H1 (cell line): ENCODE measurements at regions not wholly inside any gene's neighbourhood (a gene's known extent, or its start where the extent isn't known, plus 50 kb on each side); places are given as distances from the start of the nearest gene placed in this dataset.

Experiments
- EZH2 ChIP-seq: fragments of 200-600 bp; sonication (generic); IDR thresholded peaks from 2 replicates; pipeline ENCODE4 v1.7.1; 2012; ENCODE audit warnings: low read depth, mild to moderate bottlenecking, moderate library complexity, low read length, inconsistent platforms; ENCODE audit not compliant: severe bottlenecking
- JUN ChIP-seq: IDR thresholded peaks from 2 replicates; pipeline ENCODE4 v1.6.1; 2011; ENCODE audit warnings: low read depth, mild to moderate bottlenecking, improper control_type of control experiment, low read length
- KDM1A ChIP-seq: fragments of 200-600, 300-600 bp; sonication (generic); IDR thresholded peaks from 2 replicates; pipeline ENCODE4 v1.7.1; 2016; ENCODE audit warnings: mild to moderate bottlenecking, low read length, borderline replicate concordance
- PHF8 ChIP-seq: fragments of 200-600 bp; sonication (generic); conservative IDR thresholded peaks from 2 replicates; pipeline ENCODE4 v1.7.1; 2012; ENCODE audit warnings: low read depth, mild to moderate bottlenecking, inconsistent platforms, low read length, moderate library complexity
- SAP30 ChIP-seq: fragments of 300-600 bp; sonication (generic); IDR thresholded peaks from 2 replicates; pipeline ENCODE4 v1.7.1; 2012; ENCODE audit warnings: low read length, moderate library complexity, mild to moderate bottlenecking, inconsistent platforms; ENCODE audit not compliant: insufficient read depth, insufficient replicate concordance
- SRF ChIP-seq: IDR thresholded peaks from 2 replicates; pipeline ENCODE4 v1.6.1; 2011; ENCODE audit warnings: mild to moderate bottlenecking, low read depth, low read length, moderate library complexity
- TBP ChIP-seq: IDR thresholded peaks from 2 replicates; pipeline ENCODE4 v1.6.1; 2011; ENCODE audit warnings: low read depth, low read length, improper control_type of control experiment
- TEAD4 ChIP-seq: IDR thresholded peaks from 2 replicates; pipeline ENCODE4 v1.6.1; 2012; ENCODE audit warnings: low read depth, low read length, inconsistent platforms, mixed read lengths
- ZNF274 ChIP-seq: IDR thresholded peaks from 2 replicates; pipeline ENCODE4 v1.7.0; 2012; ENCODE audit warnings: low read length, borderline replicate concordance; ENCODE audit errors: extremely low read depth
- TF ChIP-seq, protein P1 (sequence below): fragments of 300-600 bp; sonication (generic); IDR thresholded peaks from 2 replicates; pipeline ENCODE4 v1.7.1; 2012; ENCODE audit warnings: low read length, moderate library complexity, mild to moderate bottlenecking, inconsistent platforms; ENCODE audit not compliant: insufficient replicate concordance
- TF ChIP-seq, protein P2 (sequence below): IDR thresholded peaks from 2 replicates; pipeline ENCODE4 v1.6.1; 2012; ENCODE audit warnings: inconsistent platforms

DNA sequence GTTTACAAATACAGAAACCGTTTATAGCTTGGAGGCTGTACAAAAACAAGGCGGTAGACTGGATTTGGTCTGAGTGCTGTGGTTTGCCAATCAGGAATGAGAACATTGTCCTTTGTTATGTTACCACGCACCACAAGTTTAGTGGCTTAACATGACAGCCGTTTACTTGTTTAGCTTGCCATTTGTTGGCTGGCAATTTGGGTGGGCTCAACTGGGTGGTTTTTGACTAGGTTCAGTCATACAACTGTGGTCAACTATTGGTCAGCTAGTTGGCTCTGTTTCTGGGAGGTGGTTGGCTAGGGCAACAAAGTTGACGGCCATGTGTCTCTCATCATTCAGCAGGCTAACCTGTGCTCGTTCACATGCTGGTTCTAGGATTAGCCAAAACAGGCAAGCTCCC, 60.1 kb upstream of the SP8 start (continued):
- TF ChIP-seq, protein P1, sequence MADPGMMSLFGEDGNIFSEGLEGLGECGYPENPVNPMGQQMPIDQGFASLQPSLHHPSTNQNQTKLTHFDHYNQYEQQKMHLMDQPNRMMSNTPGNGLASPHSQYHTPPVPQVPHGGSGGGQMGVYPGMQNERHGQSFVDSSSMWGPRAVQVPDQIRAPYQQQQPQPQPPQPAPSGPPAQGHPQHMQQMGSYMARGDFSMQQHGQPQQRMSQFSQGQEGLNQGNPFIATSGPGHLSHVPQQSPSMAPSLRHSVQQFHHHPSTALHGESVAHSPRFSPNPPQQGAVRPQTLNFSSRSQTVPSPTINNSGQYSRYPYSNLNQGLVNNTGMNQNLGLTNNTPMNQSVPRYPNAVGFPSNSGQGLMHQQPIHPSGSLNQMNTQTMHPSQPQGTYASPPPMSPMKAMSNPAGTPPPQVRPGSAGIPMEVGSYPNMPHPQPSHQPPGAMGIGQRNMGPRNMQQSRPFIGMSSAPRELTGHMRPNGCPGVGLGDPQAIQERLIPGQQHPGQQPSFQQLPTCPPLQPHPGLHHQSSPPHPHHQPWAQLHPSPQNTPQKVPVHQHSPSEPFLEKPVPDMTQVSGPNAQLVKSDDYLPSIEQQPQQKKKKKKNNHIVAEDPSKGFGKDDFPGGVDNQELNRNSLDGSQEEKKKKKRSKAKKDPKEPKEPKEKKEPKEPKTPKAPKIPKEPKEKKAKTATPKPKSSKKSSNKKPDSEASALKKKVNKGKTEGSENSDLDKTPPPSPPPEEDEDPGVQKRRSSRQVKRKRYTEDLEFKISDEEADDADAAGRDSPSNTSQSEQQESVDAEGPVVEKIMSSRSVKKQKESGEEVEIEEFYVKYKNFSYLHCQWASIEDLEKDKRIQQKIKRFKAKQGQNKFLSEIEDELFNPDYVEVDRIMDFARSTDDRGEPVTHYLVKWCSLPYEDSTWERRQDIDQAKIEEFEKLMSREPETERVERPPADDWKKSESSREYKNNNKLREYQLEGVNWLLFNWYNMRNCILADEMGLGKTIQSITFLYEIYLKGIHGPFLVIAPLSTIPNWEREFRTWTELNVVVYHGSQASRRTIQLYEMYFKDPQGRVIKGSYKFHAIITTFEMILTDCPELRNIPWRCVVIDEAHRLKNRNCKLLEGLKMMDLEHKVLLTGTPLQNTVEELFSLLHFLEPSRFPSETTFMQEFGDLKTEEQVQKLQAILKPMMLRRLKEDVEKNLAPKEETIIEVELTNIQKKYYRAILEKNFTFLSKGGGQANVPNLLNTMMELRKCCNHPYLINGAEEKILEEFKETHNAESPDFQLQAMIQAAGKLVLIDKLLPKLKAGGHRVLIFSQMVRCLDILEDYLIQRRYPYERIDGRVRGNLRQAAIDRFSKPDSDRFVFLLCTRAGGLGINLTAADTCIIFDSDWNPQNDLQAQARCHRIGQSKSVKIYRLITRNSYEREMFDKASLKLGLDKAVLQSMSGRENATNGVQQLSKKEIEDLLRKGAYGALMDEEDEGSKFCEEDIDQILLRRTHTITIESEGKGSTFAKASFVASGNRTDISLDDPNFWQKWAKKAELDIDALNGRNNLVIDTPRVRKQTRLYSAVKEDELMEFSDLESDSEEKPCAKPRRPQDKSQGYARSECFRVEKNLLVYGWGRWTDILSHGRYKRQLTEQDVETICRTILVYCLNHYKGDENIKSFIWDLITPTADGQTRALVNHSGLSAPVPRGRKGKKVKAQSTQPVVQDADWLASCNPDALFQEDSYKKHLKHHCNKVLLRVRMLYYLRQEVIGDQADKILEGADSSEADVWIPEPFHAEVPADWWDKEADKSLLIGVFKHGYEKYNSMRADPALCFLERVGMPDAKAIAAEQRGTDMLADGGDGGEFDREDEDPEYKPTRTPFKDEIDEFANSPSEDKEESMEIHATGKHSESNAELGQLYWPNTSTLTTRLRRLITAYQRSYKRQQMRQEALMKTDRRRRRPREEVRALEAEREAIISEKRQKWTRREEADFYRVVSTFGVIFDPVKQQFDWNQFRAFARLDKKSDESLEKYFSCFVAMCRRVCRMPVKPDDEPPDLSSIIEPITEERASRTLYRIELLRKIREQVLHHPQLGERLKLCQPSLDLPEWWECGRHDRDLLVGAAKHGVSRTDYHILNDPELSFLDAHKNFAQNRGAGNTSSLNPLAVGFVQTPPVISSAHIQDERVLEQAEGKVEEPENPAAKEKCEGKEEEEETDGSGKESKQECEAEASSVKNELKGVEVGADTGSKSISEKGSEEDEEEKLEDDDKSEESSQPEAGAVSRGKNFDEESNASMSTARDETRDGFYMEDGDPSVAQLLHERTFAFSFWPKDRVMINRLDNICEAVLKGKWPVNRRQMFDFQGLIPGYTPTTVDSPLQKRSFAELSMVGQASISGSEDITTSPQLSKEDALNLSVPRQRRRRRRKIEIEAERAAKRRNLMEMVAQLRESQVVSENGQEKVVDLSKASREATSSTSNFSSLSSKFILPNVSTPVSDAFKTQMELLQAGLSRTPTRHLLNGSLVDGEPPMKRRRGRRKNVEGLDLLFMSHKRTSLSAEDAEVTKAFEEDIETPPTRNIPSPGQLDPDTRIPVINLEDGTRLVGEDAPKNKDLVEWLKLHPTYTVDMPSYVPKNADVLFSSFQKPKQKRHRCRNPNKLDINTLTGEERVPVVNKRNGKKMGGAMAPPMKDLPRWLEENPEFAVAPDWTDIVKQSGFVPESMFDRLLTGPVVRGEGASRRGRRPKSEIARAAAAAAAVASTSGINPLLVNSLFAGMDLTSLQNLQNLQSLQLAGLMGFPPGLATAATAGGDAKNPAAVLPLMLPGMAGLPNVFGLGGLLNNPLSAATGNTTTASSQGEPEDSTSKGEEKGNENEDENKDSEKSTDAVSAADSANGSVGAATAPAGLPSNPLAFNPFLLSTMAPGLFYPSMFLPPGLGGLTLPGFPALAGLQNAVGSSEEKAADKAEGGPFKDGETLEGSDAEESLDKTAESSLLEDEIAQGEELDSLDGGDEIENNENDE, result no peak
- TF ChIP-seq TEAD4 (no peak), SAP30 (no peak), EZH2 (no peak), KDM1A (no peak), TBP (no peak), ZNF274 (no peak), PHF8 (no peak), JUN (no peak), SRF (no peak)
- TF ChIP-seq, protein P2, sequence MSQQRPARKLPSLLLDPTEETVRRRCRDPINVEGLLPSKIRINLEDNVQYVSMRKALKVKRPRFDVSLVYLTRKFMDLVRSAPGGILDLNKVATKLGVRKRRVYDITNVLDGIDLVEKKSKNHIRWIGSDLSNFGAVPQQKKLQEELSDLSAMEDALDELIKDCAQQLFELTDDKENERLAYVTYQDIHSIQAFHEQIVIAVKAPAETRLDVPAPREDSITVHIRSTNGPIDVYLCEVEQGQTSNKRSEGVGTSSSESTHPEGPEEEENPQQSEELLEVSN, result no peak
